ENCODE measurements at regions not wholly inside any gene's neighbourhood (a gene's known extent, or its start where the extent isn't known, plus 50 kb on each side); places are given as distances from the start of the nearest gene placed in this dataset.

DNA sequence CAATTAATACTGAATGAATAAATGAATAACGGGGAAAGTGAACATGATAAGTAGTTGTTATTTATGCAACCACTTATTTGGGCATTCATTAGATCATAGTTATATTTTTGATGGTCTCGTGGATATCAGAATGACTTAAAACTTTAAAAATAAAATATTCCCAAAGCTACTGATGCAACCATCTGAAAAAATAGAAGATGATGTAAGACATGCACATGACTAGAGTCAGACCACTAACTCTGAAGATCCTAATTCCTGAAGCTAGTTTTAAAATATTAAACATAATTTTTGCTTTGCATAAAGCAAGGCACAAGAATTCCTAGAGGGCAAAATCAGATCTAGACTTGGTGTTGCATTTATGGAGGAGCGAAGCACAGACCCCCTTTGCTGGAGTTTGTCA lies 616.1 kb downstream of the IRS1 start:
- Histone ChIP-seq H3K27me3 (ENCODE audit: insufficient read depth, poor library complexity, severe bottlenecking) (no peaks in the 10 kb centered on the region), H3K4me3 (replicated peaks; ENCODE audit: insufficient read depth, low read length) (no peak overlapping the region), H3K27ac (replicated peaks) (no peak overlapping the region)
- DNase-seq (ENCODE audit: low read depth in 1 of 2, low spot score in 1 of 2) = no peak
- no peak for TF ChIP-seq POLR2AphosphoS5 (IDR thresholded peaks at IDR 0.05; ENCODE audit: low read depth)
- TF ChIP-seq, protein P1, sequence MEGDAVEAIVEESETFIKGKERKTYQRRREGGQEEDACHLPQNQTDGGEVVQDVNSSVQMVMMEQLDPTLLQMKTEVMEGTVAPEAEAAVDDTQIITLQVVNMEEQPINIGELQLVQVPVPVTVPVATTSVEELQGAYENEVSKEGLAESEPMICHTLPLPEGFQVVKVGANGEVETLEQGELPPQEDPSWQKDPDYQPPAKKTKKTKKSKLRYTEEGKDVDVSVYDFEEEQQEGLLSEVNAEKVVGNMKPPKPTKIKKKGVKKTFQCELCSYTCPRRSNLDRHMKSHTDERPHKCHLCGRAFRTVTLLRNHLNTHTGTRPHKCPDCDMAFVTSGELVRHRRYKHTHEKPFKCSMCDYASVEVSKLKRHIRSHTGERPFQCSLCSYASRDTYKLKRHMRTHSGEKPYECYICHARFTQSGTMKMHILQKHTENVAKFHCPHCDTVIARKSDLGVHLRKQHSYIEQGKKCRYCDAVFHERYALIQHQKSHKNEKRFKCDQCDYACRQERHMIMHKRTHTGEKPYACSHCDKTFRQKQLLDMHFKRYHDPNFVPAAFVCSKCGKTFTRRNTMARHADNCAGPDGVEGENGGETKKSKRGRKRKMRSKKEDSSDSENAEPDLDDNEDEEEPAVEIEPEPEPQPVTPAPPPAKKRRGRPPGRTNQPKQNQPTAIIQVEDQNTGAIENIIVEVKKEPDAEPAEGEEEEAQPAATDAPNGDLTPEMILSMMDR (IDR thresholded peaks at IDR 0.05; ENCODE audit: insufficient read depth, low read length) = no peak

DNA sequence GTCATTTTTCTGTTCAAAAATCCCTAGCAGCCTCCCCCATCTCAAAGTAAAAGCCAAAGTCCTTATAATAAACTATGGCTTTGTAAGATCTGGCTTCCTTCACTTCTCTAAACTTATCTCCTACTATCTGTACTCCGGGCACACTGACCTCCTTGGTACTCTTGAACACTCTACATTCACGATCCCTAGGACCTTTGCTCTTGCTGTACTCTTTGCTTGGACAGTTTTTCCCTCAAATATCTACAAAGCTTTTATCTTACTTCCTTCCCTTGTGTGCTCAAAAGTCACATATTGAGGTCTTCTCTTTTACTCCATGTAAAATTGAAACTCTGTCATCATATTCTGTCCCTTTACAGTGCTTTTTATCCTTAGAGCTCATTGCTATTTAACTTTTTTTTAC lies 616.6 kb downstream of the IRS1 start:
- Histone ChIP-seq H3K4me3 (replicated peaks; ENCODE audit: insufficient read depth, low read length) (no peak overlapping the region), H3K27ac (replicated peaks) (no peak overlapping the region), H3K27me3 (ENCODE audit: insufficient read depth, poor library complexity, severe bottlenecking) (no peaks in the 10 kb centered on the region)
- TF ChIP-seq SPI1 (IDR thresholded peaks at IDR 0.05; ENCODE audit: borderline replicate concordance, low read depth) (no peak), GABPA (IDR thresholded peaks at IDR 0.05; ENCODE audit: low read depth) (no peak), POLR2AphosphoS5 (IDR thresholded peaks at IDR 0.05; ENCODE audit: low read depth) (no peak)
- TF ChIP-seq, protein P1 (IDR thresholded peaks at IDR 0.05; ENCODE audit: insufficient read depth, low read length) = no peak
- TF ChIP-seq, protein P2, sequence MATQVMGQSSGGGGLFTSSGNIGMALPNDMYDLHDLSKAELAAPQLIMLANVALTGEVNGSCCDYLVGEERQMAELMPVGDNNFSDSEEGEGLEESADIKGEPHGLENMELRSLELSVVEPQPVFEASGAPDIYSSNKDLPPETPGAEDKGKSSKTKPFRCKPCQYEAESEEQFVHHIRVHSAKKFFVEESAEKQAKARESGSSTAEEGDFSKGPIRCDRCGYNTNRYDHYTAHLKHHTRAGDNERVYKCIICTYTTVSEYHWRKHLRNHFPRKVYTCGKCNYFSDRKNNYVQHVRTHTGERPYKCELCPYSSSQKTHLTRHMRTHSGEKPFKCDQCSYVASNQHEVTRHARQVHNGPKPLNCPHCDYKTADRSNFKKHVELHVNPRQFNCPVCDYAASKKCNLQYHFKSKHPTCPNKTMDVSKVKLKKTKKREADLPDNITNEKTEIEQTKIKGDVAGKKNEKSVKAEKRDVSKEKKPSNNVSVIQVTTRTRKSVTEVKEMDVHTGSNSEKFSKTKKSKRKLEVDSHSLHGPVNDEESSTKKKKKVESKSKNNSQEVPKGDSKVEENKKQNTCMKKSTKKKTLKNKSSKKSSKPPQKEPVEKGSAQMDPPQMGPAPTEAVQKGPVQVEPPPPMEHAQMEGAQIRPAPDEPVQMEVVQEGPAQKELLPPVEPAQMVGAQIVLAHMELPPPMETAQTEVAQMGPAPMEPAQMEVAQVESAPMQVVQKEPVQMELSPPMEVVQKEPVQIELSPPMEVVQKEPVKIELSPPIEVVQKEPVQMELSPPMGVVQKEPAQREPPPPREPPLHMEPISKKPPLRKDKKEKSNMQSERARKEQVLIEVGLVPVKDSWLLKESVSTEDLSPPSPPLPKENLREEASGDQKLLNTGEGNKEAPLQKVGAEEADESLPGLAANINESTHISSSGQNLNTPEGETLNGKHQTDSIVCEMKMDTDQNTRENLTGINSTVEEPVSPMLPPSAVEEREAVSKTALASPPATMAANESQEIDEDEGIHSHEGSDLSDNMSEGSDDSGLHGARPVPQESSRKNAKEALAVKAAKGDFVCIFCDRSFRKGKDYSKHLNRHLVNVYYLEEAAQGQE (IDR thresholded peaks at IDR 0.05; ENCODE audit: insufficient replicate concordance, low read depth) = no peak
- no peak for DNase-seq (ENCODE audit: low read depth in 1 of 2, low spot score in 1 of 2)

DNA sequence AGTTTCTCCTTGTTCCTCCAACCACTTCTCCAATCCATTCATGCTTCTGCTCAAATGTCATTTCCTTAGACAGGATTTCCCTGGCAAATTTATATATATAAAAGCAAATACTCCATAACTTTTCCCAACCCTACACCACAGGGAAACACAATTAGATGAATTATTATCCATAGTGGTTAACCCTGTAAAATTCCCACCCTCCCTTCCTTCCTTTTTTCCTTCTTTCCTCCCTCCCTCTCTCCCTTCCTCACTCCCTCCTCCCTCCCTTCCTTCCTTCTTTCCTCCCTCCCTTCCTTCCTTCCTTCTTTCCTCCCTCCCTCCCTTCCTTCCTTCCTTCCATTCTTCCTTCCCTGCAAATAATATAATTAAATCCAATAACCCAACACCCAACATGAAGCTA lies 617.7 kb downstream of the IRS1 start:
- H3K27ac ChIP-seq (replicated peaks) = no peak overlapping the region
- DNase-seq (ENCODE audit: low read depth in 1 of 2, low spot score in 1 of 2) = no peak

More for the DNA sequence above, 617.7 kb downstream of the IRS1 start:
- Histone ChIP-seq H3K4me3 (replicated peaks; ENCODE audit: insufficient read depth, low read length) (no peak overlapping the region), H3K27me3 (ENCODE audit: insufficient read depth, poor library complexity, severe bottlenecking) (no peaks in the 10 kb centered on the region)
- no peak for TF ChIP-seq GABPA (IDR thresholded peaks at IDR 0.05; ENCODE audit: low read depth)
- no peak for TF ChIP-seq SPI1 (IDR thresholded peaks at IDR 0.05; ENCODE audit: borderline replicate concordance, low read depth)
- TF ChIP-seq, protein P2 (IDR thresholded peaks at IDR 0.05; ENCODE audit: insufficient replicate concordance, low read depth) = no peak
- TF ChIP-seq, protein P1 (IDR thresholded peaks at IDR 0.05; ENCODE audit: insufficient read depth, low read length) = no peak
- no peak for TF ChIP-seq POLR2AphosphoS5 (IDR thresholded peaks at IDR 0.05; ENCODE audit: low read depth)
